H1 (cell line): ENCODE measurements at regions not wholly inside any gene's neighbourhood (a gene's known extent, or its start where the extent isn't known, plus 50 kb on each side); places are given as distances from the start of the nearest gene placed in this dataset.

Experiments
- CTCF ChIA-PET: fragments of 300-600 bp; sonication (Branson Sonifier 250); formaldehyde crosslinking; loops from one replicate; lab custom pipeline; 2021; ENCODE audit not compliant: partially characterized antibody; lab: Charles Lee
- POLR2A ChIA-PET: fragments of 300-600 bp; sonication (Branson Sonifier 250); formaldehyde crosslinking; loops from one replicate; lab custom pipeline; 2021; ENCODE audit warnings: inconsistent platforms; ENCODE audit not compliant: partially characterized antibody; lab: Charles Lee
- DNase-seq, 2 experiments: peaks; one replicate each; pipeline versions ENCODE4 v3.0.0 to v3.0.0-alpha.2; 2010 to 2022; ENCODE audit warnings: low spot score in 2 of 2, low read depth in 1 of 2, mixed read lengths in 1 of 2
- FAIRE-seq: peaks from 2 replicates; lab custom pipeline; 2011; peaks lifted over from hg19 to GRCh38; lab: Jason Lieb, UNC
- H2AFZ ChIP-seq: 2 replicates; pipeline ENCODE4 v1.8.1; 2012; ENCODE audit warnings: low read length, inconsistent platforms
- H2AK5ac ChIP-seq: 2 replicates; pipeline ENCODE4 v1.6.1; 2013; ENCODE audit warnings: low read depth, low read length
- H2BK120ac ChIP-seq: replicated peaks from 2 replicates; pipeline ENCODE3; 2013; ENCODE audit warnings: low read depth, low read length, inconsistent platforms
- H2BK12ac ChIP-seq: 2 replicates; pipeline ENCODE4 v1.6.1; 2013; ENCODE audit warnings: low read depth, low read length
- H2BK15ac ChIP-seq: 2 replicates; pipeline ENCODE4 v1.6.1; 2013; ENCODE audit warnings: low read length
- H2BK20ac ChIP-seq: 2 replicates; pipeline ENCODE4 v1.6.1; 2013; ENCODE audit warnings: low read length
- H2BK5ac ChIP-seq: 2 replicates; pipeline ENCODE4 v1.6.1; 2013; ENCODE audit warnings: low read depth, low read length
- H3K14ac ChIP-seq: 2 replicates; pipeline ENCODE4 v1.6.1; 2013; ENCODE audit warnings: inconsistent platforms; ENCODE audit not compliant: insufficient read length
- H3K18ac ChIP-seq: 2 replicates; pipeline ENCODE4 v1.6.1; 2013; ENCODE audit warnings: low read length; ENCODE audit errors: extremely low read depth
- H3K23ac ChIP-seq: 2 replicates; pipeline ENCODE4 v1.6.1; 2013; ENCODE audit warnings: inconsistent platforms; ENCODE audit not compliant: insufficient read length
- H3K23me2 ChIP-seq: 2 replicates; pipeline ENCODE4 v1.6.1; 2013; ENCODE audit warnings: low read depth, low read length
- H3K27ac ChIP-seq: 2 replicates; pipeline ENCODE4 v1.6.1; 2011; ENCODE audit warnings: low read depth, low read length, inconsistent platforms
- H3K27me3 ChIP-seq, 4 experiments: replicated peaks in 1 of 4; 1 replicate in 1 of 4; 2 replicates in 3 of 4; pipeline versions ENCODE4 v1.6.1 to v1.8.1; 2011 to 2013; ENCODE audit warnings: low read length in 3 of 4, mild to moderate bottlenecking in 3 of 4, inconsistent platforms in 2 of 4, mixed read lengths in 2 of 4, moderate library complexity in 1 of 4; ENCODE audit not compliant: control insufficient read depth in 3 of 4, insufficient read depth in 3 of 4; ENCODE audit errors: extremely low read depth in 1 of 4
- H3K36me3 ChIP-seq, 4 experiments: 2 replicates each; pipeline versions ENCODE4 v1.6.1 to v1.8.1; 2011 to 2013; ENCODE audit warnings: mild to moderate bottlenecking in 4 of 4, low read length in 3 of 4, moderate library complexity in 2 of 4, control low read depth in 1 of 4, inconsistent platforms in 1 of 4; ENCODE audit not compliant: insufficient read depth in 4 of 4, control insufficient read depth in 2 of 4
- H3K4ac ChIP-seq: replicated peaks from 2 replicates; pipeline ENCODE3; 2013; ENCODE audit warnings: low read length, low read depth, mixed read lengths, inconsistent platforms; ENCODE audit not compliant: insufficient read length
- H3K4me1 ChIP-seq, 4 experiments: replicated peaks in 1 of 4; 1 replicate in 1 of 4; 2 replicates in 3 of 4; pipeline versions ENCODE4 v1.6.1 to v1.8.1; 2011 to 2013; ENCODE audit warnings: low read length in 3 of 4, inconsistent platforms in 2 of 4, mixed read lengths in 1 of 4; ENCODE audit not compliant: insufficient read depth in 4 of 4, control insufficient read depth in 3 of 4
- H3K4me2 ChIP-seq, 2 experiments: 2 replicates each; pipeline versions ENCODE4 v1.6.1 to v1.8.1; 2011 to 2013; ENCODE audit warnings: low read depth in 2 of 2, low read length in 2 of 2, control low read depth in 1 of 2, inconsistent platforms in 1 of 2, mild to moderate bottlenecking in 1 of 2; ENCODE audit not compliant: insufficient read depth in 1 of 2
- H3K4me3 ChIP-seq, 4 experiments: fragments of 200-600, 300-600 bp in 1 of 4; sonication (generic), shearing (Covaris generic), sonication (Bioruptor Twin) in 1 of 4; 2 replicates each; pipeline versions ENCODE4 v1.5.1 to v1.8.1; 2011 to 2016; ENCODE audit warnings: low read length in 4 of 4, low read depth in 3 of 4, control low read depth in 2 of 4, inconsistent platforms in 2 of 4, mild to moderate bottlenecking in 2 of 4, mixed read lengths in 1 of 4, moderate library complexity in 1 of 4; ENCODE audit not compliant: insufficient read depth in 2 of 4; ENCODE audit errors: extremely low read depth in 1 of 4
- H3K56ac ChIP-seq: replicated peaks from 2 replicates; pipeline ENCODE3; 2013; ENCODE audit warnings: low read depth, mild to moderate bottlenecking, mixed read lengths, low read length, inconsistent platforms; ENCODE audit not compliant: insufficient read length
- H3K79me1 ChIP-seq: 2 replicates; pipeline ENCODE4 v1.6.1; 2013; ENCODE audit warnings: low read depth, low read length, control low read depth
- H3K79me2 ChIP-seq, 2 experiments: 2 replicates each; pipeline versions ENCODE4 v1.6.1 to v1.8.1; 2012 to 2013; ENCODE audit warnings: low read length in 2 of 2, mild to moderate bottlenecking in 2 of 2, inconsistent platforms in 1 of 2; ENCODE audit not compliant: insufficient read depth in 2 of 2, control insufficient read depth in 1 of 2
- H3K9ac ChIP-seq, 4 experiments: replicated peaks in 1 of 4; 1 replicate in 1 of 4; 2 replicates in 3 of 4; pipeline versions ENCODE4 v1.6.1 to v1.8.1; 2011 to 2013; ENCODE audit warnings: low read depth in 3 of 4, low read length in 3 of 4, control low read depth in 2 of 4, mild to moderate bottlenecking in 2 of 4, moderate library complexity in 2 of 4, inconsistent platforms in 1 of 4; ENCODE audit errors: extremely low read depth in 1 of 4
- H3K9me3 ChIP-seq, 2 experiments: 2 replicates each; pipeline versions ENCODE4 v1.6.1 to v1.8.1; 2012 to 2013; ENCODE audit warnings: mild to moderate bottlenecking in 2 of 2, moderate library complexity in 2 of 2, control low read depth in 1 of 2, inconsistent platforms in 1 of 2, low read depth in 1 of 2, low read length in 1 of 2, mixed read lengths in 1 of 2; ENCODE audit not compliant: insufficient read depth in 2 of 2
- H4K20me1 ChIP-seq, 2 experiments: replicated peaks in 1 of 2; 2 replicates each; pipeline versions ENCODE3 to v1.8.1; 2011 to 2013; ENCODE audit warnings: inconsistent platforms in 2 of 2, low read length in 2 of 2, mild to moderate bottlenecking in 1 of 2; ENCODE audit not compliant: insufficient read depth in 2 of 2, control insufficient read depth in 1 of 2
- H4K5ac ChIP-seq: 2 replicates; pipeline ENCODE4 v1.6.1; 2013; ENCODE audit warnings: low read length, low read depth, mixed read lengths, inconsistent platforms; ENCODE audit not compliant: insufficient read length
- H4K8ac ChIP-seq: 2 replicates; pipeline ENCODE4 v1.8.0; 2013; ENCODE audit warnings: mild to moderate bottlenecking, moderate library complexity, low read length, inconsistent platforms; ENCODE audit not compliant: insufficient read depth; ENCODE audit errors: extremely low read depth
- H4K91ac ChIP-seq: replicated peaks from 2 replicates; pipeline ENCODE3; 2013; ENCODE audit warnings: low read length, mixed read lengths, inconsistent platforms; ENCODE audit not compliant: insufficient read length
- BACH1 ChIP-seq: IDR thresholded peaks from 2 replicates; pipeline ENCODE4 v1.6.1; 2012; ENCODE audit warnings: low read length, improper control_type of control experiment
- BRCA1 ChIP-seq: IDR thresholded peaks from 2 replicates; pipeline ENCODE4 v1.6.1; 2012; ENCODE audit warnings: low read depth, low read length, improper control_type of control experiment
- CBX5 ChIP-seq: fragments of 300-800, 300-1000 bp; sonication (generic); IDR thresholded peaks from 2 replicates; pipeline ENCODE4 v1.7.1; 2016; ENCODE audit warnings: antibody characterized with exemption, low read length, low read depth
- CBX8 ChIP-seq: fragments of 300-800, 300-1000 bp; sonication (generic); IDR thresholded peaks from 2 replicates; pipeline ENCODE4 v1.7.1; 2016; ENCODE audit warnings: low read depth, low read length, borderline replicate concordance
- CEBPB ChIP-seq: IDR thresholded peaks from 2 replicates; pipeline ENCODE4 v1.6.1; 2012; ENCODE audit warnings: low read depth, low read length
- EP300 ChIP-seq, 2 experiments: IDR thresholded peaks; 1 replicate in 1 of 2; 2 replicates in 1 of 2; pipeline ENCODE4 v1.6.1; 2011 to 2012; ENCODE audit warnings: low read depth in 2 of 2, low read length in 2 of 2, mild to moderate bottlenecking in 2 of 2, borderline replicate concordance in 1 of 2, inconsistent platforms in 1 of 2, moderate library complexity in 1 of 2
- FOSL1 ChIP-seq: IDR thresholded peaks from 2 replicates; pipeline ENCODE4 v1.6.1; 2011; ENCODE audit warnings: mild to moderate bottlenecking, low read depth, low read length, moderate library complexity; ENCODE audit not compliant: insufficient read depth
- MAFK ChIP-seq: IDR thresholded peaks from 2 replicates; pipeline ENCODE4 v1.6.1; 2012; ENCODE audit warnings: low read depth, mild to moderate bottlenecking, improper control_type of control experiment, low read length
- PHF8 ChIP-seq: fragments of 200-600 bp; sonication (generic); conservative IDR thresholded peaks from 2 replicates; pipeline ENCODE4 v1.7.1; 2012; ENCODE audit warnings: low read depth, mild to moderate bottlenecking, inconsistent platforms, low read length, moderate library complexity
- POU5F1 ChIP-seq: IDR thresholded peaks from 2 replicates; pipeline ENCODE4 v1.6.1; 2011; ENCODE audit warnings: low read depth, mild to moderate bottlenecking, low read length, moderate library complexity
- SAP30 ChIP-seq: fragments of 300-600 bp; sonication (generic); IDR thresholded peaks from 2 replicates; pipeline ENCODE4 v1.7.1; 2012; ENCODE audit warnings: low read length, moderate library complexity, mild to moderate bottlenecking, inconsistent platforms; ENCODE audit not compliant: insufficient read depth, insufficient replicate concordance
- SUZ12 ChIP-seq: fragments of 200-600 bp; sonication (generic); IDR thresholded peaks from 2 replicates; pipeline ENCODE4 v1.6.1; 2012; ENCODE audit warnings: mild to moderate bottlenecking, inconsistent platforms, low read length, moderate library complexity, mixed read lengths
- TAF7 ChIP-seq: optimal IDR thresholded peaks from 2 replicates; pipeline ENCODE3; 2011; ENCODE audit warnings: low read depth, mild to moderate bottlenecking, inconsistent platforms, low read length, moderate library complexity, borderline replicate concordance
- TEAD4 ChIP-seq: IDR thresholded peaks from 2 replicates; pipeline ENCODE4 v1.6.1; 2012; ENCODE audit warnings: low read depth, low read length, inconsistent platforms, mixed read lengths
- YY1 ChIP-seq: IDR thresholded peaks from 2 replicates; pipeline ENCODE4 v1.6.1; 2011; ENCODE audit warnings: low read depth, mild to moderate bottlenecking, low read length
- WGBS, 2 experiments: shearing (Covaris generic) in 1 of 2; methylation state at CpG; one replicate each; pipeline versions ENCODE4 v1.1.6 to v1.1.7; 2013 to 2015; ENCODE audit warnings: low lambda C conversion rate in 2 of 2, mixed read lengths in 2 of 2, inconsistent platforms in 1 of 2, low coverage in 1 of 2, missing lambda C conversion rate in 1 of 2; ENCODE audit not compliant: insufficient replicate concordance in 2 of 2, insufficient coverage in 1 of 2, insufficient read length in 1 of 2; ENCODE audit errors: extremely low coverage in 1 of 2, missing lambda C conversion rate in 1 of 2; 5-methylcytosine and 5-hydroxymethylcytosine counted together

GRCh38 chr3:101096444-101096843, 103.2 kb upstream of the ABI3BP start:
- H2AFZ ChIP-seq: 0 out of 2 replicates have a peak overlapping the region, but pooled peaks have one; percentile 29
- H3K27ac ChIP-seq: no peak overlapping the region
- no peak overlapping the region for H3K18ac ChIP-seq
- 94% methylated on average over 2 of the region's 2 CpGs; no CpG with 5 or more reads in 1 of the 2 experiments for WGBS, 2 experiments
- H3K9ac ChIP-seq: no peak overlapping the region
- no peaks in the 10 kb centered on the region for H3K27me3 ChIP-seq
- no peak overlapping the region for H4K5ac ChIP-seq
- no peak overlapping the region for H3K14ac ChIP-seq
- H3K23me2 ChIP-seq: no peaks in the 10 kb centered on the region
- no peak overlapping the region for H3K4me3 ChIP-seq
- H2BK15ac ChIP-seq: no peak overlapping the region
- no peak overlapping the region for H3K4me2 ChIP-seq
- H3K56ac ChIP-seq: no peak overlapping the region
- H3K9me3 ChIP-seq: no peaks in the 10 kb centered on the region
- no peaks in the 10 kb centered on the region for H3K4me1 ChIP-seq
- POLR2A ChIA-PET: no interaction called here
- no peak overlapping the region for H4K91ac ChIP-seq
- no peaks in the 10 kb centered on the region for H3K36me3 ChIP-seq
- H2BK20ac ChIP-seq: no peak overlapping the region
- no peaks in the 10 kb centered on the region for H3K79me2 ChIP-seq
- no peak overlapping the region for H2BK120ac ChIP-seq
- no peak overlapping the region for H2BK5ac ChIP-seq
- FAIRE-seq (no peak), DNase-seq (no peak)
- H2AK5ac ChIP-seq: no peak overlapping the region
- no peak overlapping the region for H3K4ac ChIP-seq
- no peak overlapping the region for H4K8ac ChIP-seq
- CTCF ChIA-PET: interaction anchor here (0.7 to 1.5 kb wide), 2 partner anchors 27 to 100 kb away, joined by 3 read pairs; no protein-coding TSS in a partner anchor
- H4K20me1 ChIP-seq: no peaks in the 10 kb centered on the region
- no peak overlapping the region for H2BK12ac ChIP-seq
- H3K23ac ChIP-seq: no peak overlapping the region
- H3K79me1 ChIP-seq: no peaks in the 10 kb centered on the region
- TF ChIP-seq SUZ12: no peak
- no peak for TF ChIP-seq CEBPB
- TF ChIP-seq FOSL1: no peak
- TF ChIP-seq CBX5: no peak
- TF ChIP-seq PHF8: no peak
- no peak for TF ChIP-seq BACH1
- TF ChIP-seq TEAD4: no peak
- no peak for TF ChIP-seq BRCA1
- no peak for TF ChIP-seq POU5F1
- TF ChIP-seq YY1: no peak
- no peak for TF ChIP-seq TAF7
- TF ChIP-seq MAFK: no peak
- TF ChIP-seq SAP30: no peak
- TF ChIP-seq EP300 (IDR thresholded peaks at IDR 0.05; ENCODE audit: borderline replicate concordance in 1 of 2, low read depth in 2 of 2, low read length in 2 of 2): no peak
- no peak for TF ChIP-seq CBX8
